SK-N-SH (cell line): ENCODE measurements at regions not wholly inside any gene's neighbourhood (a gene's known extent, or its start where the extent isn't known, plus 50 kb on each side); places are given as distances from the start of the nearest gene placed in this dataset.

Experiments used
- CTCF ChIA-PET: fragments of 300-600, 350-600 bp; formaldehyde crosslinking; extraction: SDS; loops from one replicate; lab custom pipeline; 2021; lab: Yijun Ruan, JAX
- POLR2A ChIA-PET: fragments of 350-600 bp; sonication (Branson Sonifier 250); formaldehyde crosslinking; extraction: SDS; loops from one replicate; lab custom pipeline; 2020; ENCODE audit warnings: antibody characterized with exemption, inconsistent platforms; lab: Yijun Ruan, JAX
- DNase-seq: peaks from one replicate; pipeline ENCODE4 v3.0.0; 2012
- H2AFZ ChIP-seq: fragments of 200-600 bp; sonication (generic); 2 replicates; pipeline ENCODE4 v1.8.1; 2016; ENCODE audit warnings: antibody characterized with exemption, mild to moderate bottlenecking, low read depth
- H3F3A ChIP-seq: fragments of 200-600 bp; sonication (generic); replicated peaks from 2 replicates; pipeline ENCODE3; 2016; ENCODE audit warnings: antibody characterized with exemption, mild to moderate bottlenecking; ENCODE audit not compliant: insufficient read depth
- H3K27ac ChIP-seq, 2 experiments: fragments of 200-500 bp in 1 of 2; fragments of 200-600 bp in 1 of 2; sonication (Bioruptor generic) in 1 of 2; sonication (generic), shearing (Covaris generic) in 1 of 2; 2 replicates each; pipeline versions ENCODE4 v1.5.1 to v1.6.1; 2014 to 2016; ENCODE audit warnings: low read depth in 2 of 2, inconsistent platforms in 1 of 2, low read length in 1 of 2, mild to moderate bottlenecking in 1 of 2, mixed read lengths in 1 of 2
- H3K27me3 ChIP-seq: fragments of 200-600 bp; sonication (generic), shearing (Covaris generic); 2 replicates; pipeline ENCODE4 v1.6.1; 2016; ENCODE audit warnings: mixed run types; ENCODE audit not compliant: insufficient read depth
- H3K36me3 ChIP-seq, 2 experiments: fragments of 200-500 bp in 1 of 2; fragments of 200-600 bp in 1 of 2; sonication (Bioruptor generic) in 1 of 2; sonication (generic) in 1 of 2; replicated peaks in 1 of 2; 2 replicates each; pipeline versions ENCODE3 to v1.5.1; 2014 to 2016; ENCODE audit warnings: low read length in 1 of 2, mild to moderate bottlenecking in 1 of 2; ENCODE audit not compliant: insufficient read depth in 2 of 2, control insufficient read depth in 1 of 2
- H3K4me1 ChIP-seq, 2 experiments: fragments of 200-500 bp in 1 of 2; fragments of 200-600 bp in 1 of 2; sonication (Bioruptor generic) in 1 of 2; sonication (generic), shearing (Covaris generic) in 1 of 2; 2 replicates each; pipeline versions ENCODE4 v1.5.1 to v1.6.1; 2014 to 2016; ENCODE audit warnings: low read depth in 1 of 2, low read length in 1 of 2, mixed run types in 1 of 2; ENCODE audit not compliant: insufficient read depth in 2 of 2, control insufficient read depth in 1 of 2
- H3K4me2 ChIP-seq: fragments of 200-600 bp; sonication (generic), shearing (Covaris generic); 2 replicates; pipeline ENCODE4 v1.6.1; 2017; ENCODE audit warnings: mixed run types
- H3K4me3 ChIP-seq, 2 experiments: fragments of 200-500 bp in 1 of 2; fragments of 200-600 bp in 1 of 2; sonication (Bioruptor generic) in 1 of 2; sonication (generic), shearing (Covaris generic) in 1 of 2; 2 replicates each; pipeline versions ENCODE4 v1.5.1 to v1.8.1; 2014 to 2016; ENCODE audit warnings: low read depth in 2 of 2, inconsistent platforms in 1 of 2, low read length in 1 of 2, mild to moderate bottlenecking in 1 of 2, mixed read lengths in 1 of 2, moderate library complexity in 1 of 2
- H3K79me2 ChIP-seq: fragments of 200-600 bp; sonication (generic); 2 replicates; pipeline ENCODE4 v1.8.1; 2017; ENCODE audit warnings: mild to moderate bottlenecking; ENCODE audit not compliant: insufficient read depth
- H3K9ac ChIP-seq: fragments of 200-600 bp; sonication (generic); 2 replicates; pipeline ENCODE4 v1.6.1; 2017; ENCODE audit warnings: mixed run types
- H3K9me2 ChIP-seq: fragments of 200-600 bp; sonication (generic); 2 replicates; pipeline ENCODE4 v1.6.1; 2017; ENCODE audit warnings: mixed run types
- H3K9me3 ChIP-seq: fragments of 200-600 bp; sonication (generic); 2 replicates; pipeline ENCODE4 v1.6.1; 2017; ENCODE audit warnings: mixed run types, mild to moderate bottlenecking, moderate library complexity
- H4K20me1 ChIP-seq: fragments of 200-600 bp; sonication (generic); 2 replicates; pipeline ENCODE4 v1.6.1; 2017; ENCODE audit warnings: mild to moderate bottlenecking, mixed run types; ENCODE audit not compliant: insufficient read depth
- CHD2 ChIP-seq: fragments of 150-350 bp; IDR thresholded peaks from 2 replicates; pipeline ENCODE4 v1.6.1; 2018; ENCODE audit warnings: low read length; ENCODE audit not compliant: partially characterized antibody
- FOSL2 ChIP-seq: IDR thresholded peaks from 2 replicates; pipeline ENCODE4 v1.4.0; 2012; ENCODE audit warnings: low read depth, mild to moderate bottlenecking, moderate library complexity, borderline replicate concordance
- FOXJ3 ChIP-seq: sonication (generic); formaldehyde crosslinking; IDR thresholded peaks from 2 replicates; pipeline ENCODE4 v1.5.1; 2020; ENCODE audit warnings: mild to moderate bottlenecking, missing genetic modification reagents
- FOXM1 ChIP-seq: IDR thresholded peaks from 2 replicates; pipeline ENCODE4 v1.4.0; 2012; ENCODE audit warnings: low read depth, mild to moderate bottlenecking
- GABPA ChIP-seq: IDR thresholded peaks from 2 replicates; pipeline ENCODE4 v1.4.0; 2012; ENCODE audit warnings: low read depth, mild to moderate bottlenecking
- JUND ChIP-seq: IDR thresholded peaks from 2 replicates; pipeline ENCODE4 v1.4.0; 2012
- MXI1 ChIP-seq: IDR thresholded peaks from 2 replicates; pipeline ENCODE4 v1.6.1; 2012; ENCODE audit warnings: mild to moderate bottlenecking, low read depth, low read length, improper control_type of control experiment
- NFIC ChIP-seq: IDR thresholded peaks from 2 replicates; pipeline ENCODE4 v1.4.0; 2012; ENCODE audit warnings: borderline replicate concordance
- POLR2AphosphoS5 ChIP-seq: IDR thresholded peaks from 2 replicates; pipeline ENCODE4 v1.6.1; 2012; ENCODE audit warnings: low read depth, low read length
- RXRA ChIP-seq: IDR thresholded peaks from 2 replicates; pipeline ENCODE4 v1.4.0; 2012; ENCODE audit warnings: low read depth, mild to moderate bottlenecking, borderline replicate concordance
- SMC3 ChIP-seq: IDR thresholded peaks from 2 replicates; pipeline ENCODE4 v1.6.1; 2012; ENCODE audit warnings: low read depth, low read length, improper control_type of control experiment
- TAF1 ChIP-seq: IDR thresholded peaks from 2 replicates; pipeline ENCODE4 v1.6.1; 2012; ENCODE audit warnings: low read depth, mild to moderate bottlenecking, low read length, moderate library complexity, borderline replicate concordance
- USF1 ChIP-seq: IDR thresholded peaks from 2 replicates; pipeline ENCODE4 v1.4.0; 2012; ENCODE audit warnings: low read depth, borderline replicate concordance
- WGBS: methylation state at CpG from one replicate; pipeline ENCODE4 v1.1.6; 2017; ENCODE audit warnings: low lambda C conversion rate; 5-methylcytosine and 5-hydroxymethylcytosine counted together

- H4K20me1 ChIP-seq: no peaks in the 10 kb centered on the region
- no peaks in the 10 kb centered on the region for H3K9me2 ChIP-seq
- TF ChIP-seq FOXJ3 (CRISPR knock-in tag) (no peak), USF1 (no peak), CHD2 (no peak), FOSL2 (no peak), MXI1 (no peak), NFIC (no peak), SMC3 (no peak)
- no peak overlapping the region for H3K4me3 ChIP-seq
- H3K27me3 ChIP-seq: no peaks in the 10 kb centered on the region
- no peak overlapping the region for H3K9ac ChIP-seq
- no peaks in the 10 kb centered on the region for H3K9me3 ChIP-seq
- H3F3A ChIP-seq: no peaks in the 10 kb centered on the region
- WGBS: 29% methylated on average over 1 of the region's 1 CpG
- H3K4me1 ChIP-seq: no peaks in the 10 kb centered on the region
- no peaks in the 10 kb centered on the region for H3K79me2 ChIP-seq
- no peak overlapping the region for H3K27ac ChIP-seq
- H3K4me2 ChIP-seq: no peak overlapping the region
- no peak for DNase-seq
- POLR2A ChIA-PET: no interaction called here
- no peaks in the 10 kb centered on the region for H3K36me3 ChIP-seq
- no peak overlapping the region for H2AFZ ChIP-seq
- CTCF ChIA-PET: interaction anchor here (0.6 kb wide), 1 partner anchor 22 kb away, joined by 3 read pairs; no protein-coding TSS in a partner anchor
Measured at GRCh38 chr12:38417101-38417500, 100.5 kb downstream of the ALG10B start.

GRCh38 chr12:38424436-38424835 is 107.9 kb downstream of the ALG10B start:
- DNase-seq: no peak
- CTCF ChIA-PET: no interaction called here
- Histone ChIP-seq H3K4me2 (no peak overlapping the region), H3K79me2 (no peaks in the 10 kb centered on the region), H3K9me3 (no peaks in the 10 kb centered on the region), H3K4me1 (no peaks in the 10 kb centered on the region), H3K4me3 (no peak overlapping the region), H3F3A (no peaks in the 10 kb centered on the region), H4K20me1 (no peaks in the 10 kb centered on the region), H3K9me2 (no peaks in the 10 kb centered on the region), H3K9ac (no peak overlapping the region), H3K27ac (no peak overlapping the region), H3K36me3 (no peaks in the 10 kb centered on the region), H2AFZ (no peak overlapping the region), H3K27me3 (no peaks in the 10 kb centered on the region)
- POLR2A ChIA-PET: no interaction called here
- 38% methylated on average over 1 of the region's 1 CpG for WGBS
- TF ChIP-seq JUND: no peak
- no peak for TF ChIP-seq USF1
- TF ChIP-seq POLR2AphosphoS5: no peak
- TF ChIP-seq TAF1: no peak
- TF ChIP-seq RXRA: no peak
- TF ChIP-seq GABPA: no peak
- TF ChIP-seq FOSL2: no peak
- TF ChIP-seq FOXM1: no peak
